ENCODE measurements at regions not wholly inside any gene's neighbourhood (a gene's known extent, or its start where the extent isn't known, plus 50 kb on each side); places are given as distances from the start of the nearest gene placed in this dataset.

DNA sequence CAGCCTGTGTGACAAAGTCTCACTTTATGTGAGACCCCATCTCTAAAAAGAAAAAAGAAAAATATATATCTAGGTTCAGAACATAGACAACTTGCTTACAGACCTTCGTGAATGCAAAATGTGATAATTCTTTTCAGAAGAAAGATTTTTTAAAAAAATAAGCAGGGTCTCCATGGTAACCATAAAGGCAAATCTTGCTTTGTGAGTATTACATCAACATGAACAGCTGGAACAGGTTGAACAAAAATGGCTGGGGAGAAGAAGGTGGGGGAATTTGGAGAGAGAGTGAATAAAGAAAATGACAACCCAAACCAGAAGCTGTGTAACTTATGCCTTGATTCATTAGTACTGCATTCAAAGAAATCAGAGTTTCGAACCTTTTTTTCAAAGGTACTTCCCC is 125.2 kb upstream of the RAP2B start:
- TF ChIP-seq, protein P1, sequence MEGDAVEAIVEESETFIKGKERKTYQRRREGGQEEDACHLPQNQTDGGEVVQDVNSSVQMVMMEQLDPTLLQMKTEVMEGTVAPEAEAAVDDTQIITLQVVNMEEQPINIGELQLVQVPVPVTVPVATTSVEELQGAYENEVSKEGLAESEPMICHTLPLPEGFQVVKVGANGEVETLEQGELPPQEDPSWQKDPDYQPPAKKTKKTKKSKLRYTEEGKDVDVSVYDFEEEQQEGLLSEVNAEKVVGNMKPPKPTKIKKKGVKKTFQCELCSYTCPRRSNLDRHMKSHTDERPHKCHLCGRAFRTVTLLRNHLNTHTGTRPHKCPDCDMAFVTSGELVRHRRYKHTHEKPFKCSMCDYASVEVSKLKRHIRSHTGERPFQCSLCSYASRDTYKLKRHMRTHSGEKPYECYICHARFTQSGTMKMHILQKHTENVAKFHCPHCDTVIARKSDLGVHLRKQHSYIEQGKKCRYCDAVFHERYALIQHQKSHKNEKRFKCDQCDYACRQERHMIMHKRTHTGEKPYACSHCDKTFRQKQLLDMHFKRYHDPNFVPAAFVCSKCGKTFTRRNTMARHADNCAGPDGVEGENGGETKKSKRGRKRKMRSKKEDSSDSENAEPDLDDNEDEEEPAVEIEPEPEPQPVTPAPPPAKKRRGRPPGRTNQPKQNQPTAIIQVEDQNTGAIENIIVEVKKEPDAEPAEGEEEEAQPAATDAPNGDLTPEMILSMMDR (IDR thresholded peaks at IDR 0.05), result no peak
- TF ChIP-seq POLR2A (IDR thresholded peaks at IDR 0.05), result no peak
- no peak for TF ChIP-seq POLR2AphosphoS5 (IDR thresholded peaks at IDR 0.05)
- TF ChIP-seq EP300 (IDR thresholded peaks at IDR 0.05), result no peak
